HepG2 (cell line): ENCODE measurements at regions not wholly inside any gene's neighbourhood (a gene's known extent, or its start where the extent isn't known, plus 50 kb on each side); places are given as distances from the start of the nearest gene placed in this dataset.

Source experiments
- ATAC-seq: fragments of 200-7000 bp; cut with Tn5 transposase; 3 replicates; pipeline ENCODE4 v1.9.1; 2020; ENCODE audit warnings: mild to moderate bottlenecking, moderate library complexity
- BruUV-seq: library from RNA; stranded (reverse); fragments of 400-500 nt; replicated peaks from 2 replicates; lab custom pipeline; 2021; lab: Mats Ljungman, UMichigan
- CTCF ChIA-PET: fragments of 300-600 bp; formaldehyde crosslinking; extraction: SDS; loops from one replicate; lab custom pipeline; 2021; ENCODE audit warnings: low total read pairs, inconsistent platforms, low intra/inter-chr PET ratio; lab: Yijun Ruan, JAX
- POLR2A ChIA-PET: fragments of 350-600 bp; sonication (Branson Sonifier 250); formaldehyde crosslinking; loops from one replicate; lab custom pipeline; 2020; ENCODE audit warnings: antibody characterized with exemption, inconsistent platforms; lab: Yijun Ruan, JAX
- DNase-seq: peaks from one replicate; pipeline ENCODE4 v3.0.0-alpha.2; 2015; ENCODE audit warnings: low spot score
- FAIRE-seq: peaks from 3 replicates; lab custom pipeline; 2011; peaks lifted over from hg19 to GRCh38; lab: Jason Lieb, UNC
- H2AFZ ChIP-seq: one replicate; pipeline ENCODE4 v1.6.1; 2011; ENCODE audit warnings: low read length, inconsistent platforms
- H3K27ac ChIP-seq: fragments of 300-600 bp; 3 replicates; pipeline ENCODE4 v1.8.0; 2011; ENCODE audit warnings: mixed run types, mild to moderate bottlenecking, mixed read lengths, low read length, inconsistent platforms; ENCODE audit not compliant: insufficient read depth; ENCODE audit errors: extremely low read length
- H3K27me3 ChIP-seq, 2 experiments: fragments of 200-600 bp in 1 of 2; 2 replicates in 1 of 2; 3 replicates in 1 of 2; pipeline versions ENCODE4 v1.6.0 to v1.8.0; 2011; ENCODE audit warnings: low read length in 2 of 2, mild to moderate bottlenecking in 2 of 2, moderate library complexity in 2 of 2, inconsistent platforms in 1 of 2; ENCODE audit not compliant: insufficient read depth in 2 of 2, control insufficient read depth in 1 of 2
- H3K36me3 ChIP-seq, 2 experiments: fragments of 200-600 bp in 1 of 2; replicated peaks in 1 of 2; 2 replicates in 1 of 2; 3 replicates in 1 of 2; pipeline versions ENCODE4 v1.5.1 to v1.8.0; 2011; ENCODE audit warnings: low read length in 2 of 2, inconsistent platforms in 1 of 2; ENCODE audit not compliant: insufficient read depth in 2 of 2, control insufficient read depth in 1 of 2
- H3K4me1 ChIP-seq: 2 replicates; pipeline ENCODE4 v1.5.1; 2012; ENCODE audit warnings: low read length, inconsistent platforms; ENCODE audit not compliant: insufficient read depth
- H3K4me2 ChIP-seq: 2 replicates; pipeline ENCODE4 v1.6.0; 2011; ENCODE audit warnings: low read depth, low read length, inconsistent platforms
- H3K4me3 ChIP-seq, 3 experiments: fragments of 200-600 bp in 1 of 3; sonication (generic), shearing (Covaris generic) in 1 of 3; replicated peaks in 1 of 3; 2 replicates each; pipeline ENCODE4 v1.5.1; 2011 to 2016; ENCODE audit warnings: low read length in 3 of 3, inconsistent platforms in 2 of 3, low read depth in 2 of 3, mild to moderate bottlenecking in 2 of 3, control low read depth in 1 of 3, mixed read lengths in 1 of 3; ENCODE audit not compliant: insufficient read depth in 1 of 3
- H3K79me2 ChIP-seq: one replicate; pipeline ENCODE4 v1.6.1; 2011; ENCODE audit warnings: low read length, inconsistent platforms; ENCODE audit not compliant: insufficient read depth
- H3K9ac ChIP-seq: 2 replicates; pipeline ENCODE4 v1.6.0; 2011; ENCODE audit warnings: mild to moderate bottlenecking, low read depth, low read length, inconsistent platforms; ENCODE audit not compliant: insufficient read depth
- H3K9me3 ChIP-seq: 2 replicates; pipeline ENCODE4 v1.5.1; 2012; ENCODE audit warnings: mild to moderate bottlenecking, low read length
- H4K20me1 ChIP-seq: 2 replicates; pipeline ENCODE4 v1.6.0; 2011; ENCODE audit warnings: inconsistent platforms, mild to moderate bottlenecking, low read length, moderate library complexity; ENCODE audit not compliant: insufficient read depth
- FOSL1 ChIP-seq: sonication (generic); formaldehyde crosslinking; IDR thresholded peaks from 2 replicates; pipeline ENCODE4 v1.9.0; 2021; ENCODE audit warnings: missing genetic modification reagents, borderline replicate concordance
- HCFC1 ChIP-seq: fragments of 150-350 bp; IDR thresholded peaks from 2 replicates; pipeline ENCODE4 v1.6.1; 2014; ENCODE audit warnings: low read depth, low read length
- KLF15 ChIP-seq: sonication (generic); formaldehyde crosslinking; IDR thresholded peaks from 2 replicates; pipeline ENCODE4 v1.8.1; 2023; ENCODE audit warnings: borderline replicate concordance, mild to moderate bottlenecking, inconsistent platforms, missing genetic modification reagents, mixed read lengths
- MXI1 ChIP-seq: IDR thresholded peaks from 3 replicates; pipeline ENCODE4 v1.6.1; 2012; ENCODE audit warnings: low read depth, low read length, inconsistent platforms, borderline replicate concordance
- PHF20 ChIP-seq: sonication (generic); formaldehyde crosslinking; IDR thresholded peaks from 2 replicates; pipeline ENCODE4 v1.5.0; 2020; ENCODE audit warnings: mild to moderate bottlenecking, missing genetic modification reagents
- RAD21 ChIP-seq: fragments of 450-650 bp; formaldehyde crosslinking; IDR thresholded peaks from 2 replicates; pipeline ENCODE4 v1.5.0; 2020; ENCODE audit warnings: mild to moderate bottlenecking
- RELA ChIP-seq: sonication (generic); formaldehyde crosslinking; IDR thresholded peaks from 2 replicates; pipeline ENCODE4 v1.4.0; 2020; ENCODE audit warnings: missing genetic modification reagents
- RFXAP ChIP-seq: sonication (generic); formaldehyde crosslinking; IDR thresholded peaks from 2 replicates; pipeline ENCODE4 v1.4.0; 2020; ENCODE audit warnings: missing genetic modification reagents, borderline replicate concordance
- ZBTB34 ChIP-seq: sonication (generic); formaldehyde crosslinking; IDR thresholded peaks from 2 replicates; pipeline ENCODE4 v1.8.0; 2022; ENCODE audit warnings: mild to moderate bottlenecking, missing genetic modification reagents
- ZBTB40 ChIP-seq, 2 experiments: fragments of 450-650 bp in 1 of 2; sonication (generic) in 1 of 2; formaldehyde crosslinking in 1 of 2; IDR thresholded peaks; 2 replicates each; pipeline versions ENCODE4 v1.6.1 to v1.8.0; 2016 to 2022; ENCODE audit warnings: antibody characterized with exemption in 1 of 2, mild to moderate bottlenecking in 1 of 2, missing genetic modification reagents in 1 of 2
- ZNF367 ChIP-seq: sonication (generic); formaldehyde crosslinking; IDR thresholded peaks from 2 replicates; pipeline ENCODE4 v1.4.0; 2020; ENCODE audit warnings: missing genetic modification reagents, borderline replicate concordance
- ZNF816 ChIP-seq: sonication (generic); formaldehyde crosslinking; IDR thresholded peaks from 2 replicates; pipeline ENCODE4 v1.8.0; 2022; ENCODE audit warnings: missing genetic modification reagents, mild to moderate bottlenecking, borderline replicate concordance
- ZNF883 ChIP-seq: sonication (generic); formaldehyde crosslinking; IDR thresholded peaks from 2 replicates; pipeline ENCODE4 v1.5.1; 2020; ENCODE audit warnings: mild to moderate bottlenecking, missing genetic modification reagents; ENCODE audit errors: not compliant biosample characterization
- WGBS: methylation state at CpG from one replicate; pipeline ENCODE4 v1.1.6; 2017; ENCODE audit warnings: low lambda C conversion rate; 5-methylcytosine and 5-hydroxymethylcytosine counted together
- in situ Hi-C: cut with HindIII; loops from 2 replicates; pipeline ENCODE4 v1.10.0; 2017; ENCODE audit warnings: low pct_unique_long_range_greater_than_20kb; ENCODE audit not compliant: extremely low pct_ligation_motif_present
- intact Hi-C: fragments of 100-400 bp; cut with micrococcal nuclease; formaldehyde crosslinking; loops from one replicate; pipeline ENCODE4 v1.10.0; 2022; ENCODE audit not compliant: unreplicated experiment

GRCh38 chr7:45973725-45974532, 52.9 kb upstream of the IGFBP3 start:
- no TSS peak for BruUV-seq
- ATAC-seq (peak; percentile 92), DNase-seq (peak; percentile 98), FAIRE-seq (peak; percentile 69)
- Histone ChIP-seq H3K4me1 (peaks cover 75% of the 10 kb centered on the region), H3K27me3 (no peaks in the 10 kb centered on the region), H3K4me3 (0 out of 6 replicates have a peak overlapping the region, but pooled peaks of 1 of the 3 experiments have one; percentile 13), H4K20me1 (no peaks in the 10 kb centered on the region), H3K27ac (peak overlapping the region; percentile 82), H3K9me3 (no peaks in the 10 kb centered on the region), H3K36me3 (no peaks in the 10 kb centered on the region), H3K79me2 (no peaks in the 10 kb centered on the region), H2AFZ (no peak overlapping the region), H3K9ac (peak overlapping the region; percentile 67), H3K4me2 (peak overlapping the region; percentile 51)
- POLR2A ChIA-PET, result interaction anchor here (0.5 to 4.2 kb wide), 9 partner anchors 13 to 1042 kb away, joined by 3 to 70 read pairs (median 7); partner anchors contain the start of gene IGFBP1
- intact Hi-C loops, result loop anchor here (1.0 to 5.0 kb wide), 3 partner anchors 15 to 243 kb away; no protein-coding TSS in a partner anchor
- in situ Hi-C loops, result loop anchor here (5.0 kb wide), 1 partner anchor 87 kb away; the partner anchor contains the start of gene IGFBP1
- WGBS, result 30% methylated on average over 12 of the region's 14 CpGs
- CTCF ChIA-PET, result no interaction called here
- TF ChIP-seq MXI1, result no peak
- no peak for TF ChIP-seq ZNF816
- no peak for TF ChIP-seq KLF15
- no peak for TF ChIP-seq RAD21 (CRISPR knock-in tag)
- no peak for TF ChIP-seq PHF20
- no peak for TF ChIP-seq HCFC1
- no peak for TF ChIP-seq ZBTB40 (IDR thresholded peaks at IDR 0.05)
- no peak; the same call in 1 of the 2 replicates for TF ChIP-seq ZBTB40 (CRISPR knock-in tag; IDR thresholded peaks at IDR 0.05)
- TF ChIP-seq RFXAP (CRISPR knock-in tag), result 0 out of 2 replicates have a peak, but pooled peaks have one; percentile 71
- no peak for TF ChIP-seq RELA (CRISPR knock-in tag)
- no peak for TF ChIP-seq ZBTB34 (CRISPR knock-in tag)
- TF ChIP-seq ZNF367 (CRISPR knock-in tag), result no peak
- TF ChIP-seq ZNF883 (CRISPR knock-in tag), result no peak
- TF ChIP-seq FOSL1 (CRISPR knock-in tag), result no peak
